Stomach (tissue), 4 donors: ENCODE measurements at regions not wholly inside any gene's neighbourhood (a gene's known extent, or its start where the extent isn't known, plus 50 kb on each side); places are given as distances from the start of the nearest gene placed in this dataset.

ENCODE experiments used
- POLR2A ChIP-seq, 4 donors: fragments of 450-650 bp; IDR thresholded peaks; one replicate each; pipeline ENCODE4 v1.6.1; 2016; ENCODE audit warnings: antibody characterized with exemption in 4 of 4, control low read depth in 2 of 4, mild to moderate bottlenecking in 1 of 4, moderate library complexity in 1 of 4
- TF ChIP-seq, protein P1 (sequence below), 7 experiments: fragments of 450-650 bp in 4 of 7; fragments of 200-600 bp in 3 of 7; sonication (generic) in 3 of 7; IDR thresholded peaks; one replicate each; pipeline ENCODE4 v1.5.1; 2016 to 2019; ENCODE audit warnings: antibody characterized with exemption in 7 of 7, control low read depth in 2 of 7, mild to moderate bottlenecking in 1 of 7

- TF ChIP-seq, protein P1, sequence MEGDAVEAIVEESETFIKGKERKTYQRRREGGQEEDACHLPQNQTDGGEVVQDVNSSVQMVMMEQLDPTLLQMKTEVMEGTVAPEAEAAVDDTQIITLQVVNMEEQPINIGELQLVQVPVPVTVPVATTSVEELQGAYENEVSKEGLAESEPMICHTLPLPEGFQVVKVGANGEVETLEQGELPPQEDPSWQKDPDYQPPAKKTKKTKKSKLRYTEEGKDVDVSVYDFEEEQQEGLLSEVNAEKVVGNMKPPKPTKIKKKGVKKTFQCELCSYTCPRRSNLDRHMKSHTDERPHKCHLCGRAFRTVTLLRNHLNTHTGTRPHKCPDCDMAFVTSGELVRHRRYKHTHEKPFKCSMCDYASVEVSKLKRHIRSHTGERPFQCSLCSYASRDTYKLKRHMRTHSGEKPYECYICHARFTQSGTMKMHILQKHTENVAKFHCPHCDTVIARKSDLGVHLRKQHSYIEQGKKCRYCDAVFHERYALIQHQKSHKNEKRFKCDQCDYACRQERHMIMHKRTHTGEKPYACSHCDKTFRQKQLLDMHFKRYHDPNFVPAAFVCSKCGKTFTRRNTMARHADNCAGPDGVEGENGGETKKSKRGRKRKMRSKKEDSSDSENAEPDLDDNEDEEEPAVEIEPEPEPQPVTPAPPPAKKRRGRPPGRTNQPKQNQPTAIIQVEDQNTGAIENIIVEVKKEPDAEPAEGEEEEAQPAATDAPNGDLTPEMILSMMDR (IDR thresholded peaks at IDR 0.05) = no peak
- TF ChIP-seq POLR2A (IDR thresholded peaks at IDR 0.05) = no peak
Measured at GRCh38 chr12:116358536-116358892, 81.0 kb upstream of the MED13L start.
